GM19240 (cell line): ENCODE measurements at regions not wholly inside any gene's neighbourhood (a gene's known extent, or its start where the extent isn't known, plus 50 kb on each side); places are given as distances from the start of the nearest gene placed in this dataset.

Experiments used
- DNase-seq: peaks from one replicate; pipeline ENCODE4 v3.0.0; 2011; ENCODE audit warnings: low spot score; ENCODE audit not compliant: insufficient read length

GRCh38 chr2:71938108-71938507, 209.6 kb downstream of the CYP26B1 start:
- DNase-seq = no peak

DNA sequence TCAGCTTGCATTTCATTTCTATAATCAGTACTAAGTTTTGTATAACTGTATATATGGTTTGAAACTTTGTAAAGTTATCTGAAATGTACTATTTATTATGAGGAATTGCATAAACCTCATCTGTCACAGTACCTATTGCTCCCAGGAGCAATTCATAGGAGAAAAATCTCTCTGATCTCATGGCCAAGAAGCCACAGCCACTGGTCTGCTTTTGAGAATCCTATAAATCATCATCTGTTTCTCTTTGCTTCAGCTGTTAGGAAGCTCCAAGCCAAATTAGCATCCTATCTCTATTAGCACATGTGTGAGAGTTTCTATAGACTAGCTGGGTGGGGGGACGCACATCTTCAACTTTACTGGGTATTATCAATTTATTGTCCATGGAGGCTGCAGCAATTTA, 210.3 kb downstream of the CYP26B1 start:
- no peak for DNase-seq

DNA sequence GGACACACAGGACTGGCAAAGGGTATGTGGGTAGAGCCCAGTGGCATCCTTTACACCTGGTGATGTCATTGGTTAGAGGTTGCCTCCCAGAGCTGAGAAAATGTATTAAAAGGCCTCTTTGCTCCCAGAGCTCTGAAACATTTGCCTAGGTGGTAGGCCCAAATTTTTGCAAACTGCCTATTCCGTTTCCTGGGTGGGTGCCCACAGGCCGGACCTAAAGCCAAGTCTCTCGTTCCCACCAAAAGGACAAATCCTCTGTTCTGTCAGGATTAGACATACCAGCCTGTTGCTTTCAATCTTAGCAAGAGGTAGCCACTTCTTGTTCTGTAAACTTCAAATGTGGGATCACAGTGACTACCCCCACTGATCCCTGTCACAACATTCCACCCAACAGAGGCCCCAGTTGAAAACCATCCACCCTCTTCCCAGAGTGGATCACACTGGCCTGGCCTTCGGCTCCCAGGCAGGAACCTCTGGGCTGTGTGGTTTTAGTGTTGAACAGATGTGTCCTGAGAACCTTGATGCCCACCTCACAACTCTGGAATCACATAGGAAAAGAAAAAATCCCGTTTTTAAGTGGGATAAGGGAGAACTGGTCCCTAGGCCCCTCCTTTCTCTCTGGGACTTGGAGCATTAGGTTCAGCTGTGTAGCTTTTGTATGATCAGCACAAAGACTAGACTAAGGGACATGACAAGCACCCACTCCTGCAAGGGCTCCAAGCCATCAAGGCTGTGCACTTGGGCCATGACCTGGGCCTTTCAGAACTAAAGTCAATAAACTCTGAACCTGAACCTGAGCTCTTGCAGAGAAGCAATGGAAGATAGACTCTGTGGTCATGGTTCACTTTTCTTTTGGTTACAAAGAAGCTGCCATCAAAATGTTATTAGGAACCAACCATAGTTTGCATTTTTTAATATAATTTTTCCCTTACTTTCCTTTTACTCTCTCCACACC, 211.3 kb downstream of the CYP26B1 start:
- no peak for DNase-seq

DNA sequence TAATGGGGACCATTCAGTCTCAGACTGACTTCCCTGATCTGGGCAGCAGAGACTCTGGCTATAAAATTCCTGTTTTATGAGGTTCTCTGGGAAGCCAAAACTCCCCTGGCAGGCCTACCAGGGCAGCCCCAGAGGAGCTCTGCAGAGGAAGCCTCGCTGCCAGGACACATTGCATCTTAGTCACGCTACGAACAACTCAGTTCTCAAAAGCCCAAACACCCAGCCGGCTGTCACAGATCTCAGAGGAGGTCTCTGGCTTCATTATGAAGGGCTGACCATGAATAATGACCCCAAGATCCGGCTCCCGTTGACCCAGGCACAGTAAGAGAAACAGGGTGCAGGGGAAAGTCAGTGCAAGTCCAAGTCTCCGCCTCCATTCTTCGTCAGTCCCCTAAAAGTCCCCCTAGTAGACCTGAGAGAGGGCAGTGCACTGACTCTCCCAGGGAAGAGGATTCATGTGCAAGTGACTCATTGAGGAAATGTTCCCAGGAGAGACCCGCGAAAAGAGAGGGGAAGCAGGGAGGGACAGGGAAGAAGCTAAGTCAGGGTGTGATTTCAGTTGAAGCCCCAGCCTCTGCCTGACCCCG, 212.3 kb downstream of the CYP26B1 start:
- no peak for DNase-seq

GRCh38 chr2:71934595-71935261, 212.9 kb downstream of the CYP26B1 start:
- DNase-seq = no peak

GRCh38 chr2:71934320-71934593, 213.4 kb downstream of the CYP26B1 start:
- no peak for DNase-seq

GRCh38 chr2:71933467-71934319, 214.0 kb downstream of the CYP26B1 start:
- no peak for DNase-seq

DNA sequence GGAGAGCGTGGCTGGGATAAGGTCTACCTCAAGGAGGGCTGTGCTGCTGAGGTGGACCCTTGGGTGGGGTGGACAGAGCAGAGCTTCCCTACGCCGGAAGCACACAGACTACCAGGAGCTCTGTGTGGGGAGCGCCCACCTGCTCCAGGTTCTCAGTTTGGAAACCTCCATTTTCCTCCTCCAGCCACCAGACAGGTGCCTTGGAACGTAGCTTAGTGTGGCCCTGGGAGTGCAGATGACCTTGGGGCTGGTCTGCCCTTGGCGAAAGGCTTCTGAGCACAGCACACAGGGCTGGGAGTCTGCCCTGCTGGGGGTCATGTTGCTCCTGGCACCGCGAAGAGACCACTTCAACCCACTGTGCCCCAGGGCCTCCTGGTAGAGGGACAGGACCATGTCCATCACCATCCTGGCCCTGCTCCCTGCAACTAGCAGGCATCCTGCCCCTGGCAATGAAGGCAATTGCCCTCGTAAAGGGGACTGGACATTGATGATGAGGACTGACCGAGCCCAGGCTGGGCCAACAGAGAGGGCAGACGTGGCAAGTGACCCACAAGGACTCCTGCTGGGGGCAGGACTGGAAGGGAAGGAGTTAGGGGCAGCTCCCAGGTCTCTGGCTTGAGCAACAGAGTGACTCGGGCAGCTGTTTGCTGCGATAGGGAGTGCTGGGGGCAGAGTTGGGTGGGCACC, 214.7 kb downstream of the CYP26B1 start:
- DNase-seq = no peak

DNA sequence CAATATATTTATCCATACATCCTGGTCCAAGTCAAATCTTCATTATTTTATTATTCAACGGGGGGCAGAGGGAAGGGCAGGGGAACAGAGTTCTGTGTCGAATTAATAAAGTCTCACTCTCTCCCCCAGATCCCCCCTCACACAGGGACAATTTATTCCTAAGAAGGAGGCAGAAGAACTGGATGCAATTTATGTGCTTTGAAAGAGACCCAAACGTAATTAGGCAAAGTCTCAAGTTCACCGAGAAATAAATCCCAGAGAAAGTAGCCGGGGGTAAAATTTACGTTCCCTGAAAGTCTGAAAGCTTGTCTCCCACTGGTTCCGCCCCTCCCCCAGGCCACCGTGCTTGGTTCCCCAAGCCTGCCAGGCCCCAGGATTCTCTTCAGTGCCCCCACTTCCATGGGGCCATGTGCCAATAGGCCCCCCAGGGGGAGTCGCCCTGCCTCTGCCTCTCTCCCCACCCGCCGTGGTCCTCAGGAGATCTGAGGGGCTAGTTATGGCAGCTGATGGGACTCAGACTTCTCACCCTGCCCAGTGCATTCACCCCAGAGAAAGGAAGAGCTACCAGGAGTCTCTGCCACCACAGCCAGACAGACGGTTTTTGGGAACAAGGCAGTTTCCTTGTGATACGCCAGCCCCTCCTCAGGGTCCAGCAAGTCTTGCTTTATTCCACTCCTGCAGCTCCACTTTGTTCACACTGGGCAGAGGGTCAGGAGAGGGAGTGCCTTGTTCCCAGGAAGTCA, 215.5 kb downstream of the CYP26B1 start:
- no peak for DNase-seq

DNA sequence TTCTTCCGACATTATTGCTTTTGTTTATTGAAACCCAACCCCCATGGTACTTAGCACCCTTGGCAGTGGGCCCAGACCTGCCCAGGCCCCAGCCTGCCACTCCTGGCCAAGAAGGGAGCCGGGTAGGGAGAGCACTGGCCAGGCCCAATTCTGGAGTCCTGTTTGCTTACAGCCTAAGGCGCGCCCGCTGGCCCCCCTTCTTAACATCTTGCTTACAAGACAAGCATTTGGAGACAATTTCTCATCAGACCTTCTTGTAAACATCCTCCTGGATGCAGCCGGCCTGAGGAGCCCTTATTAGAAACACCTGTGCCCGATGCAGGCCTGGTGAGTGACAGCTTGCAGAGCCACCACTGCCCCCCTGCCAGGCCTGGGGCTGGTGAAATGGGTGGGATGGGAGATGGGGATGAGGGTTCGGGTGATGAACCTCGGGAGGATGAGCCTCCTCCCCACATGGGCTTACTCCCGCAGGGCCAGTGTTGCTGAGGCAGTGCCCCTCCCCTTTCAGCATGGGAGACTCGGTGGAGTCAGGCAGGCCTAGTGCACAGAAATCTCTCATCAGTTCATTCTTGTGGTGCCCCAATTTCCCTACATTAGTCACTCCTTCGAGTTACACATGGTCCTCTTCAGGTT, 217.5 kb downstream of the CYP26B1 start:
- no peak for DNase-seq

- DNase-seq = no peak
Measured at GRCh38 chr2:71929482-71929772, 218.2 kb downstream of the CYP26B1 start.

GRCh38 chr2:71928734-71929481, 218.8 kb downstream of the CYP26B1 start:
- DNase-seq = no peak

- DNase-seq = no peak
Measured at GRCh38 chr2:71927757-71928715, 219.6 kb downstream of the CYP26B1 start.

- no peak for DNase-seq
Measured at GRCh38 chr2:71926876-71927756, 220.5 kb downstream of the CYP26B1 start.

GRCh38 chr2:71926089-71926447, 221.6 kb downstream of the CYP26B1 start:
- DNase-seq = no peak

- DNase-seq = no peak
Measured at GRCh38 chr2:71925268-71926088, 222.2 kb downstream of the CYP26B1 start.
